Aorta (tissue), 5 donors: ENCODE measurements at regions not wholly inside any gene's neighbourhood (a gene's known extent, or its start where the extent isn't known, plus 50 kb on each side); places are given as distances from the start of the nearest gene placed in this dataset.

Experiments used
- ATAC-seq: fragments of 200-7000 bp; cut with Tn5 transposase; one replicate; pipeline ENCODE4 v1.9.1; 2022; ENCODE audit warnings: moderate library complexity; ENCODE audit not compliant: low FRiP score
- DNase-seq, 2 donors: peaks; one replicate each; pipeline ENCODE4 v3.0.0-alpha.2; 2020
- H3K27ac ChIP-seq, 2 donors: one replicate each; pipeline ENCODE4 v1.5.1; 2013; ENCODE audit warnings: low read length in 2 of 2, mild to moderate bottlenecking in 2 of 2, moderate library complexity in 2 of 2, control low read depth in 1 of 2, inconsistent platforms in 1 of 2, low read depth in 1 of 2
- H3K27me3 ChIP-seq, 2 donors: one replicate each; pipeline ENCODE4 v1.6.1; 2013; ENCODE audit warnings: control low read depth in 1 of 2, low read length in 1 of 2, mild to moderate bottlenecking in 1 of 2, moderate library complexity in 1 of 2; ENCODE audit not compliant: insufficient read depth in 2 of 2, control insufficient read depth in 1 of 2
- H3K36me3 ChIP-seq, 2 donors: one replicate each; pipeline ENCODE4 v1.6.1; 2013; ENCODE audit warnings: control low read depth in 1 of 2, low read length in 1 of 2, mild to moderate bottlenecking in 1 of 2; ENCODE audit not compliant: insufficient read depth in 2 of 2, control insufficient read depth in 1 of 2
- H3K4me1 ChIP-seq, 2 donors: one replicate each; pipeline ENCODE4 v1.6.1; 2013; ENCODE audit warnings: low read length in 2 of 2, control low read depth in 1 of 2, mild to moderate bottlenecking in 1 of 2, moderate library complexity in 1 of 2; ENCODE audit not compliant: insufficient read depth in 2 of 2, control insufficient read depth in 1 of 2
- H3K4me3 ChIP-seq, 2 donors: one replicate each; pipeline ENCODE4 v1.5.1; 2013; ENCODE audit warnings: low read length in 2 of 2, control low read depth in 1 of 2, mild to moderate bottlenecking in 1 of 2
- H3K9me3 ChIP-seq: one replicate; pipeline ENCODE4 v1.6.1; 2013; ENCODE audit warnings: mild to moderate bottlenecking, low read length; ENCODE audit not compliant: control insufficient read depth
- WGBS, 2 donors: extraction: QIAGEN DNeasy Blood & Tissue Kit; methylation state at CpG; one replicate each; pipeline ENCODE4 v1.1.7; 2013; 5-methylcytosine and 5-hydroxymethylcytosine counted together
- intact Hi-C, 2 donors: fragments of 100-400 bp; cut with DNase I; formaldehyde crosslinking; loops; one replicate each; pipeline versions ENCODE4 v1.14.2 to v1.15.0; 2022
- donor health status: healthy with polysubstance abuse.
- donor health status: Bipolar disorder and iron deficiency.
- donor health status: DM: no; HTN: no; CAD: no.
- donor health status: DM: no; HTN: no; CAD: no.
- donor health status: DM: yes; HTN: yes; CAD: no.

GRCh38 chr4:175499735-175500352 lies 312.2 kb downstream of the GPM6A start:
- WGBS, 2 donors = 97 to 98% methylated on average over 5 of the region's 5 CpGs
- H3K4me3 ChIP-seq = no peak overlapping the region
- no peak overlapping the region for H3K27ac ChIP-seq
- no peaks in the 10 kb centered on the region for H3K4me1 ChIP-seq
- no peaks in the 10 kb centered on the region for H3K9me3 ChIP-seq
- DNase-seq (no peak), ATAC-seq (peak; percentile 19)
- no peaks in the 10 kb centered on the region for H3K27me3 ChIP-seq
- intact Hi-C loops = no loop called here
- no peaks in the 10 kb centered on the region for H3K36me3 ChIP-seq

- intact Hi-C loops = no loop called here
- Histone ChIP-seq H3K27ac (no peak overlapping the region), H3K27me3 (no peaks in the 10 kb centered on the region), H3K4me3 (no peak overlapping the region), H3K9me3 (no peaks in the 10 kb centered on the region), H3K36me3 (no peaks in the 10 kb centered on the region), H3K4me1 (no peaks in the 10 kb centered on the region)
- DNase-seq (no peak), ATAC-seq (no peak)
Observed at GRCh38 chr4:175504318-175504717, 307.7 kb downstream of the GPM6A start.

- no peaks in the 10 kb centered on the region for H3K27me3 ChIP-seq
- no peak overlapping the region for H3K4me3 ChIP-seq
- H3K9me3 ChIP-seq = no peaks in the 10 kb centered on the region
- H3K36me3 ChIP-seq = no peaks in the 10 kb centered on the region
- ATAC-seq (no peak), DNase-seq (no peak)
- no peak overlapping the region for H3K27ac ChIP-seq
- WGBS, 2 donors = 70 to 83% methylated on average over 2 of the region's 2 CpGs
- no peaks in the 10 kb centered on the region for H3K4me1 ChIP-seq
- intact Hi-C loops = no loop called here
Observed at GRCh38 chr4:175509320-175509719, 302.7 kb downstream of the GPM6A start.

- no peak overlapping the region for H3K27ac ChIP-seq
- ATAC-seq (no peak), DNase-seq (no peak)
- no peak overlapping the region for H3K4me3 ChIP-seq
- H3K9me3 ChIP-seq = no peaks in the 10 kb centered on the region
- H3K27me3 ChIP-seq = no peaks in the 10 kb centered on the region
- intact Hi-C loops = no loop called here
- 95% methylated on average over 1 of the region's 1 CpG for WGBS, 2 donors
- no peaks in the 10 kb centered on the region for H3K4me1 ChIP-seq
- H3K36me3 ChIP-seq = no peaks in the 10 kb centered on the region
Observed at GRCh38 chr4:175511861-175512260, 300.2 kb downstream of the GPM6A start.

- no peak overlapping the region for H3K27ac ChIP-seq
- intact Hi-C loops = no loop called here
- DNase-seq (no peak), ATAC-seq (no peak)
- H3K9me3 ChIP-seq = no peaks in the 10 kb centered on the region
- H3K27me3 ChIP-seq = no peaks in the 10 kb centered on the region
- no peaks in the 10 kb centered on the region for H3K4me1 ChIP-seq
- no peaks in the 10 kb centered on the region for H3K36me3 ChIP-seq
- no peak overlapping the region for H3K4me3 ChIP-seq
- WGBS, 2 donors = 87% methylated on average over 5 of the region's 5 CpGs
Observed at GRCh38 chr4:175514174-175514573, 297.9 kb downstream of the GPM6A start.

- no peak for ATAC-seq
- WGBS, 2 donors = 49 to 59% methylated on average over 3 of the region's 3 CpGs
- Histone ChIP-seq H3K36me3 (no peaks in the 10 kb centered on the region), H3K27me3 (no peaks in the 10 kb centered on the region), H3K4me1 (no peaks in the 10 kb centered on the region), H3K27ac (no peak overlapping the region), H3K9me3 (no peaks in the 10 kb centered on the region), H3K4me3 (no peak overlapping the region)
- DNase-seq = no peak
- intact Hi-C loops = loop anchor here in 1 of 2 donors (10.0 kb wide), 1 partner anchor 106 kb away; no protein-coding TSS in a partner anchor
Observed at GRCh38 chr4:175530655-175531054, 281.4 kb downstream of the GPM6A start.

GRCh38 chr4:175531405-175532091 lies 280.5 kb downstream of the GPM6A start:
- Histone ChIP-seq H3K9me3 (no peaks in the 10 kb centered on the region), H3K27ac (no peak overlapping the region), H3K36me3 (no peaks in the 10 kb centered on the region), H3K4me1 (no peaks in the 10 kb centered on the region), H3K4me3 (no peak overlapping the region), H3K27me3 (no peaks in the 10 kb centered on the region)
- WGBS, 2 donors = 89 to 91% methylated on average over 4 of the region's 4 CpGs
- ATAC-seq (no peak), DNase-seq (no peak)
- intact Hi-C loops = loop anchor here in 1 of 2 donors (10.0 kb wide), 1 partner anchor 107 kb away; no protein-coding TSS in a partner anchor

- no peaks in the 10 kb centered on the region for H3K27me3 ChIP-seq
- no peaks in the 10 kb centered on the region for H3K4me1 ChIP-seq
- 30 to 31% methylated on average over 6 of the region's 6 CpGs for WGBS, 2 donors
- H3K9me3 ChIP-seq = peaks cover 5% of the 10 kb centered on the region
- H3K4me3 ChIP-seq = no peak overlapping the region
- no peak for ATAC-seq
- no peak overlapping the region for H3K27ac ChIP-seq
- intact Hi-C loops = loop anchor here (5.0 to 10.0 kb wide), 2 partner anchors 112 to 775 kb away; no protein-coding TSS in a partner anchor
- no peaks in the 10 kb centered on the region for H3K36me3 ChIP-seq
- DNase-seq = no peak
Observed at GRCh38 chr4:175536852-175537453, 275.1 kb downstream of the GPM6A start.

GRCh38 chr4:175539498-175539897 lies 272.6 kb downstream of the GPM6A start:
- no peak overlapping the region for H3K27ac ChIP-seq
- no peak overlapping the region for H3K4me3 ChIP-seq
- ATAC-seq (no peak), DNase-seq (no peak)
- H3K36me3 ChIP-seq = no peaks in the 10 kb centered on the region
- peaks cover 0 to 2% of the 10 kb centered on the region in 2 donors for H3K4me1 ChIP-seq
- intact Hi-C loops = loop anchor here (5.0 to 10.0 kb wide), 2 partner anchors 115 to 777 kb away; no protein-coding TSS in a partner anchor
- peaks cover 5% of the 10 kb centered on the region for H3K9me3 ChIP-seq
- H3K27me3 ChIP-seq = no peaks in the 10 kb centered on the region
- WGBS, 2 donors = 68 to 72% methylated on average over 2 of the region's 2 CpGs
